Fibroblast of villous mesenchyme (primary cell): ENCODE measurements at regions not wholly inside any gene's neighbourhood (a gene's known extent, or its start where the extent isn't known, plus 50 kb on each side); places are given as distances from the start of the nearest gene placed in this dataset.

Experiments used
- DNase-seq: peaks from one replicate; pipeline ENCODE4 v3.0.0-alpha.2; 2010; ENCODE audit warnings: low read depth
- H3K4me3 ChIP-seq: 2 replicates; pipeline ENCODE4 v1.5.1; 2011; ENCODE audit warnings: low read depth, mild to moderate bottlenecking, low read length
- TF ChIP-seq, protein P1 (sequence below): IDR thresholded peaks from 2 replicates; pipeline ENCODE4 v1.5.1; 2012; ENCODE audit warnings: low read depth, mild to moderate bottlenecking, low read length; ENCODE audit not compliant: insufficient read depth

DNA sequence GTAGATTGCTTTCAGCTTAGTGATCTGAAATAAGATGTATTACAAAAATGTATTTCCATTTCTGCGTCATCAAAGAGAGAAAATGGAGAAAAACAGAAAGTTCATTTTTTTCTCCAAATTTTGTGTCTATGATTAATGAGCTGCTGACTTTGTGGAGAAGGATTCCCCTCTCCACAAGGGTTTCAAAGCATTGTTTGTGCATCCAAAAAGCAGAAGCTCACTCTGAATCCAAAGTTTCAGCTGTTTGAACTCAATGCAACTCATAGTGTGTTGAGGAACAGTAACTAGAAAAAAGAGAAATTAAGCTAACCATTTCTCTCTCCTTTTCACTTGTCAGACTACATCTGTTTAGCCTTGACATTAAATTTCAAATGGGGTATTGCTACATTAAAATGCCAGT, 62.9 kb upstream of the SLC7A11 start:
- TF ChIP-seq, protein P1, sequence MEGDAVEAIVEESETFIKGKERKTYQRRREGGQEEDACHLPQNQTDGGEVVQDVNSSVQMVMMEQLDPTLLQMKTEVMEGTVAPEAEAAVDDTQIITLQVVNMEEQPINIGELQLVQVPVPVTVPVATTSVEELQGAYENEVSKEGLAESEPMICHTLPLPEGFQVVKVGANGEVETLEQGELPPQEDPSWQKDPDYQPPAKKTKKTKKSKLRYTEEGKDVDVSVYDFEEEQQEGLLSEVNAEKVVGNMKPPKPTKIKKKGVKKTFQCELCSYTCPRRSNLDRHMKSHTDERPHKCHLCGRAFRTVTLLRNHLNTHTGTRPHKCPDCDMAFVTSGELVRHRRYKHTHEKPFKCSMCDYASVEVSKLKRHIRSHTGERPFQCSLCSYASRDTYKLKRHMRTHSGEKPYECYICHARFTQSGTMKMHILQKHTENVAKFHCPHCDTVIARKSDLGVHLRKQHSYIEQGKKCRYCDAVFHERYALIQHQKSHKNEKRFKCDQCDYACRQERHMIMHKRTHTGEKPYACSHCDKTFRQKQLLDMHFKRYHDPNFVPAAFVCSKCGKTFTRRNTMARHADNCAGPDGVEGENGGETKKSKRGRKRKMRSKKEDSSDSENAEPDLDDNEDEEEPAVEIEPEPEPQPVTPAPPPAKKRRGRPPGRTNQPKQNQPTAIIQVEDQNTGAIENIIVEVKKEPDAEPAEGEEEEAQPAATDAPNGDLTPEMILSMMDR = no peak
- H3K4me3 ChIP-seq = no peak overlapping the region
- DNase-seq = no peak

DNA sequence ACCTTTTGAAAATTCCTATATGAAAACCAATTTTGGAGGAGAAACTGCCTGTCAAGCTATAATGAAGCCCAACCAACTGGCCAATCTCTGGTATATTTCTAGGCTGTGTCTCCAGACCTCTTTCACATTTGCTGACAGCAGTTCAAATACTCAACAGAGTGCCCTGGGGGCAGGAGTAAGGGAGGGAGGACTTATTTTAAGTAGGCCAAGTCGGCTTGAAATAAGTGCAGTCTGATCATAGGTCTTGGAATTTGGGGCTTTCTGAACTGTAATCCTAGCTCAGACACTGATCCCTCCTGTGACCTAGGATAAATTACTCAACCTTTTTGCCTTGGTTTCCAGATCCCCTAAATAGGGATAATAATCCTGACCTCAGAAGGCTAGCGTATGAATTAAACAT, 59.4 kb upstream of the SLC7A11 start:
- TF ChIP-seq, protein P1 = no peak
- no peak overlapping the region for H3K4me3 ChIP-seq
- peak; percentile 33 for DNase-seq

DNA sequence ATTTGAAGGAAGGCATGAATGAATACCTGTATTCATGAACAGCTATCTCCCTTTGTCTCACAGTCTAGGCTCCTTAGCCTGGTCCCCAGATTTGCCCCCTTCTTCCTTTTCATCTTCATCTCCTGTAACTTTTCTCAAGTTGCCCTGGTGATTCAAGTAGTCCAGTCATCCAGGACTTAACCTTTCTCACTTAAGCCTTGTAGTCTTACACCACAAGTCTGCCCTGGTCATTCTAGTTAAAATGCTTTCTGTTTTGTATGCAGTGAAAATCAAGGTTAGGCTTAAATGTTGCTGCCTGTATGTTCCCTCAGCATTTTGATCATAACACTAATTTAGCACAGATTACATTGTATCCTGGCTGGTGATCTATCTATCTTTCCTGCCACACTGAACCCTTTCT, 58.5 kb upstream of the SLC7A11 start:
- peak; percentile 36 for DNase-seq
- TF ChIP-seq, protein P1 = no peak
- no peak overlapping the region for H3K4me3 ChIP-seq

DNA sequence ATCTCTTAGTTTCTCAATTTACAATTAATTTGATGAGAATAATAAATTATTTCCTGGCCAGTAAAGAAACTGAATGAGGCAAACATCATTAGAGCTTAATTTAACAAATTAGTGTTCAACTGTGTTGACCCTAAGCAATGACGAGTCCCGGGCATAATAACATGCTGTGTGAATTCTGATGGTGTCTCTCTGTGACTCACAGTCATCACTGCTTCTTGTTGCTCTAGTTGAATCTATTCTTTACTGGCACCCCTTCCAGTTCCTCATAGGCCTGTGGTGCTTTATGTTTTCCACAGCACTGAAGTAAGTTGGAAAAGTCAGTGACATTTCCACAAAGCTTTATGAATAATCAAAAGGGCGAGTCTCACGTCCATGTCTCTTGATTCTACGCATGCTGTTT, 57.7 kb upstream of the SLC7A11 start:
- TF ChIP-seq, protein P1 = no peak
- no peak for DNase-seq
- H3K4me3 ChIP-seq = no peak overlapping the region

DNA sequence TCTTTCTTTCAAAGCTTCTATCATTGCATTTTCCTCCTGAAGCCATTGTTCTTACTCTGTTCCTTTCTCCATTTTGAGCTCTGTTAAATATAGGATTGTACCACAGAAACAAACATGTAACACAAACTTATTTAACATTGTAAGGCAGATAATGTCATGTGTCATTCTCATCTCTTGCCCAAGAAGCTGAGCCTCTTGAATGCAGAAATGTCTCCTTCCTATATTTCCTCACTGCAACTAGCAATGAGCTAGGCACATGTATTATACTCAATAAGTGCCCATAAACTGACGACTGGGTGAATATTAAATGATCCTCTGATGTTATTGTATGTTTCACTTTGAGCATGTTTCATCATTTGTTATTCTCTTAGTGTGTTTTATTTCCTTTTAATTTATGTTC, 56.7 kb upstream of the SLC7A11 start:
- H3K4me3 ChIP-seq = no peak overlapping the region
- TF ChIP-seq, protein P1 = no peak

DNA sequence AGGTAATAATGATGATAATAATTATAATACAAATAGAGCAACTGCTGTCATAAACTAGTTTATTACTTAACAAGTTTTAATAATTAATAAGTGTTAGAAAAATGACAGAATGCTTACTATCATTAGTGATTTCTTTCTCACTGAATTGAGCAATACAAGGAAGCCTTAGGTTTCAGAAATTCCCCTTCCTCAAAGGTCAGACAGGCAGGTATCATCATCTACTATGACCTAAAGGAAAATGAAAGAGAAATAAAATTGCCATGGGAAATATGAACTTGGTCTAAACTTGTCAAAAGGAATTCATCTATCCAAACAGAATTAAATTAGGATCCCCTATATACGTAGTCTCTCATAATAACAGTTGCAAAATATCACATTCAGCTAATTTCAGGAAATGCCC, 56.3 kb upstream of the SLC7A11 start:
- DNase-seq = no peak
- TF ChIP-seq, protein P1 = no peak

More for the DNA sequence above, 56.7 kb upstream of the SLC7A11 start:
- no peak for DNase-seq

DNA sequence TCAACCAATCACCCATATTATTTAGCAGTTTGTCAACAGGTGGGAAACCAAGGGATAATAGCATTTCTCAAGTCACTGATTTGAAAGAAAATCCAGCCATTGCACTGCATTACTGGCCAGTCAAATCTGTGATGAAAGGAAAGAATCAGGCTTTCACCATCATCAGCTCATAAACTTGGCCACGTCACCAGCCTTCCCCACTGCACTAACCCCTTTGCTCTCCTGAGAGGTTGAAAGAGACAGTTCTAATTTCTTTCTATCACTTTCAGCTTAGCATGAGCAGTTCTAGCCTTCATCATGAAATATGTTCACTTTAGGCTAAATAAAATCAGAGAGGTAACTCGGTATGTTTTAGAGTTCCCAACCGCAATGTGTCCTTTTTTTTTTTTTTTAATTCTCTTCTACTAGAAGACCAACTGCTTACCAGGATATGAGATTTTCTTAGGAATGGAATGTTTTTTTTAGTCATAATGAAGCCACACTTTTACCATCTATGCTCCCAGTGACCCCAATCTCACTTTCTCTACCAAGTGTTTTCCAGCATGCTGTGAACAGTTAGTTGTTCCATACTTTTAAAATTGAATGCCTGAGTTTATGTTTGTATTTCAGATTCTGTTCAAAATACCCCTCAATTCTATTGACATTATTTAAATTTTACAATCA, 55.7 kb upstream of the SLC7A11 start:
- H3K4me3 ChIP-seq = no peak overlapping the region
- TF ChIP-seq, protein P1 = no peak
- peak; percentile 53 for DNase-seq

More for the DNA sequence above, 56.3 kb upstream of the SLC7A11 start:
- H3K4me3 ChIP-seq = no peak overlapping the region
